GM18870 (cell line): ENCODE measurements at regions not wholly inside any gene's neighbourhood (a gene's known extent, or its start where the extent isn't known, plus 50 kb on each side); places are given as distances from the start of the nearest gene placed in this dataset.

Experiments
- ATAC-seq: cut with Tn5 transposase; IDR thresholded peaks from one replicate; pipeline ENCODE4 v1.9.1; 2021; ENCODE audit warnings: moderate library complexity; ENCODE audit not compliant: unreplicated experiment

GRCh38 chrX:13151828-13152517, 107.6 kb upstream of the FAM9C start:
- ATAC-seq, result no peak

DNA sequence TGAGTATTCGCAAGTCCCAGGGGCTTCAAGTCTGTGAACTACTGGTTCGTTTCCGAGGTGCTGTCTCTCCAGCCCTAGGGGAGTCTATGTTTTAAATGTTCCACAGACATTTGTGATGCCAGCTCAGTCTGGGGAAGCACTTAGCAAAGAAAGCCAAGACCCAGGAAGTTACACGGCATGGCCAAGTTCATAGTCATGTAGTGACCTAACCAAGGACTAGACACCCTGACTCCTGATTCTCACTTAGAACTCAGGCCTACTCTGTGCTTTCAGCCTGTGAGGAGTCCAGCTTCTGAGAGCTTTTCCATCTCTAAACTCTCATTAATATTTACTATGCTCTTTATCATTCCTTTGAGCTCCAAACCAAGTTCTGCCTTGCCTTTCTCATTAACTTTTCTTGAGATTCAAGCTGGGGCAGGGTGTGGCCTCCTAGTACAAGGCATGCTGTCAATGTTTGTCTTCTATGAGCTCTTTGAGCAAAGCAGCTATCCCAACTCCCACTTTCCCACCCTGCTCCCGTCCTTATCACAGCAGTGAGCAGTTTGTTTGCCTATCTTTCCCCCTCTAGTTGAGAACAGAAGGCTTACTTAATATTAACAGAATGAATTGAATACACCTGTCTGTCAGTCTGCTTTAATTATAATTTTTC, 105.4 kb upstream of the FAM9C start:
- no peak for ATAC-seq

DNA sequence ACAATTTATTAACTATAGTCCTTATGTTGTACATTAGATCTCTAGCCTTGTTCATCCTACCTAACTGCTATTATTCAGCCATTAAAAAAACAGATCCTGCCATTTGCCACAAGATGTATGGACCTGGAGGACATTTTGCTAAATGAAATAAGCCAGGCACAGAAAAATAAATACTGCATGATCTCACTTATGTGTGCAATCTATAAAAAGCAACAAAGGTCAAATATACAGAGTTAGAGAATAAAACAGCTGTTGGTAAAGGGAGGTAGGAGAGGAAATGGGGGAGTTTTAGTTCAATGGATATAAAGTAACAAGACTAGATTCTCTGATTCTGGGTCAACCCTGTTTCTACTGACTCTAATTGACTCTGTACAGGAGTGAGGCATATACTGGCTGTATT, 103.3 kb upstream of the FAM9C start:
- no peak for ATAC-seq

DNA sequence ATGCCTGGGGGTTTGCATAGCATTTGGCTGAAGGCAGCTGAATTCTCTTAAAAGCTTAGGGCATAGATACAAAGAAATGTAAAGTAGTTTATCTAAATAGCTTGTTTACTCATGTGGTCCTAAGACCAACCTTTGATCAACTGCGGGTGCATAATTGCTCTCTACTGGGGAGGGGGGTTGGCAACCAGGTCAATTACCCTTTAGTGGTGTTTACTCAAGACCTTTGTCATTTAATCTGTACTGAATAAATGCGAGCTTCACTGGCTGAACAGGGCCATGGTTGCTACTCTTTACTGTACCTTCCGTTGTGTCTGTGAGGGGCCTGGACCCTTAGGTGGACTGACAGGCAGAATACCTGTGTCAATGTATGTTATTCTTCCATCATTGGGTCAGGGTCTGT, 102.7 kb upstream of the FAM9C start:
- ATAC-seq, result no peak

- no peak for ATAC-seq
These were observed 100.7 kb upstream of the FAM9C start for GRCh38 chrX:13144927-13145655.

DNA sequence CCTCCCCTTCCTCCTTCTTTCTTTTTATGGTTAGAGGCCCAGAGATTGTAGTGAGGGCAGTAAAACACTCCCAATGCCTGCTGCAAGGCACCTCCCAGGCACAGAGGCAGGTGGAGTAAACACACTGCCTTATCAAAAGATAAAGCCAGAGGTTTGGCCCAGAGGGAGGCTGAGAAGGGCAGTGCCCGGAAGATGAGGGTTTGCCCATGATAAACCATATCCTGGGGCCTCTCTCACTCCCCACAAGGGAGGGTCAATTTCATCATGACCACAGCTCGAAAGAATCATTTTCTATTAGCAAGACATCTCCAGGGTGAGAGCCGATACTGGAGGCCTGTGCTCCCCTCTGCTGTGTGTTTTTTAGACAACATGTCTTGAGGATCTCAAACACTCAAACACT, 98.5 kb upstream of the FAM9C start:
- no peak for ATAC-seq

DNA sequence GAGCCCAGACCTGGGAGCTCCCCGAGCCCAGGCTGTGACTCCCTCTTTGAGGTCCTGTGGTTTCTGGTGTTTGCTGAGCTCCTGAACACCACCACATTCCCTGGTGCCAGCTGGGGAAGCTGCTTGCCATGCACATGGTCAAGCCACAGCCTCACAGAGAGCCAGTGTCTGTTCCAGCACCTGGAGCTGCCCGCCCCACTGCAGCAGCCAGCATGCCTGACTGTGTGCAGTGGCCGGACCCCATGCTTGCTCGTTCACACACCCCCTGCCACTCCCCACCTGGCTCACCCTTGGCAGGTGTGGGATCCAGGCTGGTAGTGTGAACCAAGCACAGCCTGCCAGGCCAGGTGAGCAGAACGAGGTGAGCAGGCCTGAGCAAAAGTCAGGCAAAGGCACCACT, 95.6 kb upstream of the FAM9C start:
- ATAC-seq, result no peak

DNA sequence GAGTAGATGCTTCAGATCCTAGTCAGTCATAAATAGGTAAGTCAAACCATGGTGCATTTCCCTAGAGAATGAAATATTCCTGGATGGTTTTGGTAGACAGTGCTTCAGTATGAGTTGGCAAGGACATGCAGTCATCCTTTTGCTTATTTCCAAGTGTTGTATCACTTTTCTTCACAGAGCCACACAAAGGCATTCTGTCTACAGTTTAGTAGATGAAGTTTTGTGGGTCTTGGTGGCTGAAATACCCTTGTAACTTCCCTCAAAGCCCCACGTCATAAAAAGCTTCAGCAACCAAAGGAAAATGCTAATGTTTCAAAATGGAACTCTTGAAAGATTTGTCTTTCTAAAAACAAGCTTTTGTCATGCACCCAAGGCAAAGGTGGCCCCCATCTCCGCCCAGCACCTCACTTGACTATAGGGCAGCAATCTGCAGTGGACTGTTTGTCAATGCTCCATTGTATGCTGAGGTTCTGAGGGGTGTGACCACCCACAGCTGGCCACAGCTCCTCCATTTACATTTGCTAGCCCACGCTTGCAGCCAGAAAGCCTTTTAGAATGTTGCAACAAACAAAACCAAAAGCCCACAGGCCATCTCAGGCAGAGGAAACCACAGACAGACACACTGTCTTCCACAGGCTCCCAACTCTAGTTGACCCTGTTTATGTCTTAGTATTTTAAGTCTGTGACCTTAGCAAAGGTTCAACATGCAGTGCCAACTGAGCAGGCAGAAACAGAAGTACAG, 87.1 kb upstream of the FAM9C start:
- peak; percentile 69 for ATAC-seq

- no peak for ATAC-seq
These were observed 86.4 kb upstream of the FAM9C start for GRCh38 chrX:13130816-13131215.

DNA sequence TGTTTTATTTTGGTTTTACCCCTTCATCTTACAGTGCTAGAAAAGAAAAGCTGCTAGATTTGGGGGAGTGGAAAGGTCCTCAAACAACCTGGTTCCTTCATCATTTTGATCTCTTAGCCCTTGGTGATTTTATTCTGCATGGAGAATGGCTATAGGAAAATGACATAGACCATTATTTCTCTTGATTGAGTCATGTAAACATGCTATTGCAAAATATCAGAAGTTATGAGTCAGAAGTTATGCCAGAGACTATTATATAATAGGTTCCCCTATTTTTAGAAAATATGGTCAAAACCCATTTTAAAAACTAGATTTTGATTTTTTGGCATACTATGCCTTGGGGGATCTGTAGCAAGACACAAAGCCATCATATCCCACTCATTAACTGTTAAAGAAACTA, 83.7 kb upstream of the FAM9C start:
- no peak for ATAC-seq

DNA sequence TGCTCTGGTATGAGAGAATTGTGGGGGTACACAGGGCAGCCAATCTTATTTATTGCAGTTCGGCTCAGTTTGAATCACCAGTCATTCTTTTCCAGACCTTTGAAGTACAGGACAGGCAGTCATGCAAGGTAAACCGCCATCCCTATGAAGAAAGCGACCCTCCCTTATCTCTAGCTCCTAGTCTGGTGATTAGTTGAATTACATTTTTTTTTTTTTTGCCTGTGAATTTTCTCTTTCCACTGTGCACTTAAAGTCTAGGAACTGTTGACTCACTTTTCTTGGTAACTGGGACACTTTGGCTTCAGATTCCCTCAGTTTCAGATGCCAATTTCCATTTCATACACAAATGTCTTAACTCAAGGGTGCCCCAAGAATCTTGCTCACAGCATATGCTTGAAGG, 82.4 kb upstream of the FAM9C start:
- ATAC-seq, result no peak

GRCh38 chrX:13125188-13125587, 80.8 kb upstream of the FAM9C start:
- ATAC-seq, result no peak

DNA sequence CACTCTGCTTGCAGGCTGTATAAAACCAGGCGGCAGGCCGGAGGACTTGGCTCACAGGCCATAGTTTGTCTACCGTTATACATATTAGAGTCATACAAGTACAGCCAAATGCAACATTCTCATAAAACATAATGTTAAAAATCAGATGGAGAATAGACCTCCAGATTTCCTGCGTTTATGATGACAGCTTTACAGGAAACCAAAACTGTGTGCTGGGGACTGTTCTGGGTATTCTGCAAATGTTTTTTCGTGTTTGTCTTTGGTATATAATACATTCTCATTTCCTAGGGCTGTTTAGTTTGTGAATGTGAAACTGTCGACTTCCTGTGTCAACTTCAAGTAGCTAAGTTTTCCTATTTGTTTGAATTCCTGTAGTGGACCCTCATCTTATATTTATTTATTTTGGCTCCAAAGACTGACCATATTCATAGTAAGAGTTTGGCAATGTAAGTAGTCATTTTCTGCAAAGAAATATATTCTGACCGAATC, 79.5 kb upstream of the FAM9C start:
- no peak for ATAC-seq

GRCh38 chrX:13123247-13123856, 78.9 kb upstream of the FAM9C start:
- no peak for ATAC-seq

- ATAC-seq, result no peak
These were observed 76.7 kb upstream of the FAM9C start for GRCh38 chrX:13121020-13121555.

DNA sequence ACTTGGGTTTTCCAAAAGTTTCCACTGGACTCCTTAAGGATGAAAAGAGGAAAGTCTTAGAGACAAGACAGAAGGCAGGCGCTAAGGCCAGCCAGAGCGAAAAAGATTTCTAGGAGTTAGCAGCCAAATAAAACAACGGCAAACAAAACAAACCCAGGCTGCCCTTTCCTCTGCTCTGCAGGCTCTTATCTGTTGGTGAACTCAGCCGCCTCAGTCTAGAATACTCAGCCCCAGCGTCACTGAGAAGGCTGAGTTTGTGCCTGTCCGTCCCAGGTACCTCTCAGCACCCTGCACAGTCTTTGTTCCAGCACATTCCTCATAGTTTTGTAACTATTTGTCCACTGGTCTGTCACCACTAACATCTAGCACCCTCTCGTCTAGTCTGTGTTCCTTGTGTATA, 75.6 kb upstream of the FAM9C start:
- no peak for ATAC-seq

DNA sequence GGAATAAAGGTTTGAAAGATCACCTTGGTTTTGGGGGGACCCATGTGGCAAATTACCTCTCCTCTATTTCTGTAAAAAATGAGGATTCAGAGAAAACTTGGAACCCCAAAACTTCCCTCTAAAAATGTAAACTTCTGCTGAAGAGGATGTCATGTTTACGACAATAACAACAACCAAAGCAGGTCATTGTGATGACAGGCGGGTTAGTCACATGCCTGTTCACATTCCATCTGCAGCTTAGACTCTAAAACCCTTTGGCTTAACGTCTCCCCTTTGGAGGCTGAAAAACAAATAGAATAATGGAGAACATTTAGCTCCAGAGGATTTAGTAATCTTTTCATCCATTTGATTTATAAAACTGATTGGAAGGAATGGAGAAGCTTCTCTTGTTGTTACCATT, 75.0 kb upstream of the FAM9C start:
- ATAC-seq, result no peak

DNA sequence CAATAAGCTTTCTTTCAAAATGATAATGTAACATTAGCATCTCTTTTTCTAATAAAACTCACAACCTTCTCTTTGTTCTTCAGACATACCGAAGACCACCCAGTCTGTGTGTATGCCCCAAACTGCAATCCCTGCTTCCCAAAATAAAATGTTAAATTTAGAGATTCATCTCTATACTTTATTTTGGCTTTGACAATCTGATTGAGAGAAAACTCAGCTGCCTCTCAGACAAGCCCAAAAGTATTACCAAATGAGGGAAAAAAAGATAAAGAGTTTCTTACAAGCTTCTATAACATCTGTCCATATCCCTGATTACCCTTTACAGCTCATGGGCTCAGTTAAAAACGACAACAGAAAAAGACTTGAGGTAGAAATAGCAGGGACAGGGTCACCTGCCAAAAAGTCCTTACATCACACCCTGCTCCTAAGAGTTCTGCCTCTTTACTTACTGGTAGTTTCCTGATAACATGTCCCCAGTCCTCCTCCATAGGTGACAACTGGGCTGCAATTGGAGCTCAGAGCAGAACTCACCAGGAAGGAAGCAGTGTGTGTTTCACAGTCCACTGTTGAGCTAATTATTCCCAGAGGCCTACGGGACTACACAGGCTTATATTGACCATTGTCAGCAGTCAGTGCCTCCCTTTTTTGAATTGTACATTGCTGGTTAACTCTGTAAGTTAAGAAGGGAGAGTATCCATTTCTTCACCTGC, 70.9 kb upstream of the FAM9C start:
- no peak for ATAC-seq

GRCh38 chrX:13112499-13112898, 68.1 kb upstream of the FAM9C start:
- no peak for ATAC-seq
